H1 (cell line): ENCODE measurements at regions not wholly inside any gene's neighbourhood (a gene's known extent, or its start where the extent isn't known, plus 50 kb on each side); places are given as distances from the start of the nearest gene placed in this dataset.

Experiments
- CBX5 ChIP-seq: fragments of 300-800, 300-1000 bp; sonication (generic); IDR thresholded peaks from 2 replicates; pipeline ENCODE4 v1.7.1; 2016; ENCODE audit warnings: antibody characterized with exemption, low read length, low read depth
- HDAC6 ChIP-seq: IDR thresholded peaks from one replicate; pipeline ENCODE4 v1.7.1; 2012; ENCODE audit warnings: low read depth, mild to moderate bottlenecking, inconsistent platforms, low read length, moderate library complexity
- JUND ChIP-seq: IDR thresholded peaks from 2 replicates; pipeline ENCODE4 v1.6.1; 2011; ENCODE audit warnings: mild to moderate bottlenecking, improper control_type of control experiment, low read length
- NANOG ChIP-seq: IDR thresholded peaks from 2 replicates; pipeline ENCODE4 v1.6.1; 2011; ENCODE audit warnings: low read length, low read depth, mild to moderate bottlenecking, inconsistent platforms; ENCODE audit not compliant: insufficient read depth, poor library complexity, severe bottlenecking
- POU5F1 ChIP-seq: IDR thresholded peaks from 2 replicates; pipeline ENCODE4 v1.6.1; 2011; ENCODE audit warnings: low read depth, mild to moderate bottlenecking, low read length, moderate library complexity
- SUZ12 ChIP-seq: fragments of 200-600 bp; sonication (generic); IDR thresholded peaks from 2 replicates; pipeline ENCODE4 v1.6.1; 2012; ENCODE audit warnings: mild to moderate bottlenecking, inconsistent platforms, low read length, moderate library complexity, mixed read lengths
- TCF12 ChIP-seq: IDR thresholded peaks from 2 replicates; pipeline ENCODE4 v1.6.1; 2011; ENCODE audit warnings: low read depth, mild to moderate bottlenecking, low read length
- TEAD4 ChIP-seq: IDR thresholded peaks from 2 replicates; pipeline ENCODE4 v1.6.1; 2012; ENCODE audit warnings: low read depth, low read length, inconsistent platforms, mixed read lengths
- TF ChIP-seq, protein P1 (sequence below): fragments of 300-600 bp; sonication (generic); IDR thresholded peaks from 2 replicates; pipeline ENCODE4 v1.7.1; 2012; ENCODE audit warnings: low read length, moderate library complexity, mild to moderate bottlenecking, inconsistent platforms; ENCODE audit not compliant: insufficient replicate concordance
- TF ChIP-seq, protein P2 (sequence below): IDR thresholded peaks from 2 replicates; pipeline ENCODE4 v1.6.1; 2012; ENCODE audit warnings: low read length, inconsistent platforms

- TF ChIP-seq, protein P1, sequence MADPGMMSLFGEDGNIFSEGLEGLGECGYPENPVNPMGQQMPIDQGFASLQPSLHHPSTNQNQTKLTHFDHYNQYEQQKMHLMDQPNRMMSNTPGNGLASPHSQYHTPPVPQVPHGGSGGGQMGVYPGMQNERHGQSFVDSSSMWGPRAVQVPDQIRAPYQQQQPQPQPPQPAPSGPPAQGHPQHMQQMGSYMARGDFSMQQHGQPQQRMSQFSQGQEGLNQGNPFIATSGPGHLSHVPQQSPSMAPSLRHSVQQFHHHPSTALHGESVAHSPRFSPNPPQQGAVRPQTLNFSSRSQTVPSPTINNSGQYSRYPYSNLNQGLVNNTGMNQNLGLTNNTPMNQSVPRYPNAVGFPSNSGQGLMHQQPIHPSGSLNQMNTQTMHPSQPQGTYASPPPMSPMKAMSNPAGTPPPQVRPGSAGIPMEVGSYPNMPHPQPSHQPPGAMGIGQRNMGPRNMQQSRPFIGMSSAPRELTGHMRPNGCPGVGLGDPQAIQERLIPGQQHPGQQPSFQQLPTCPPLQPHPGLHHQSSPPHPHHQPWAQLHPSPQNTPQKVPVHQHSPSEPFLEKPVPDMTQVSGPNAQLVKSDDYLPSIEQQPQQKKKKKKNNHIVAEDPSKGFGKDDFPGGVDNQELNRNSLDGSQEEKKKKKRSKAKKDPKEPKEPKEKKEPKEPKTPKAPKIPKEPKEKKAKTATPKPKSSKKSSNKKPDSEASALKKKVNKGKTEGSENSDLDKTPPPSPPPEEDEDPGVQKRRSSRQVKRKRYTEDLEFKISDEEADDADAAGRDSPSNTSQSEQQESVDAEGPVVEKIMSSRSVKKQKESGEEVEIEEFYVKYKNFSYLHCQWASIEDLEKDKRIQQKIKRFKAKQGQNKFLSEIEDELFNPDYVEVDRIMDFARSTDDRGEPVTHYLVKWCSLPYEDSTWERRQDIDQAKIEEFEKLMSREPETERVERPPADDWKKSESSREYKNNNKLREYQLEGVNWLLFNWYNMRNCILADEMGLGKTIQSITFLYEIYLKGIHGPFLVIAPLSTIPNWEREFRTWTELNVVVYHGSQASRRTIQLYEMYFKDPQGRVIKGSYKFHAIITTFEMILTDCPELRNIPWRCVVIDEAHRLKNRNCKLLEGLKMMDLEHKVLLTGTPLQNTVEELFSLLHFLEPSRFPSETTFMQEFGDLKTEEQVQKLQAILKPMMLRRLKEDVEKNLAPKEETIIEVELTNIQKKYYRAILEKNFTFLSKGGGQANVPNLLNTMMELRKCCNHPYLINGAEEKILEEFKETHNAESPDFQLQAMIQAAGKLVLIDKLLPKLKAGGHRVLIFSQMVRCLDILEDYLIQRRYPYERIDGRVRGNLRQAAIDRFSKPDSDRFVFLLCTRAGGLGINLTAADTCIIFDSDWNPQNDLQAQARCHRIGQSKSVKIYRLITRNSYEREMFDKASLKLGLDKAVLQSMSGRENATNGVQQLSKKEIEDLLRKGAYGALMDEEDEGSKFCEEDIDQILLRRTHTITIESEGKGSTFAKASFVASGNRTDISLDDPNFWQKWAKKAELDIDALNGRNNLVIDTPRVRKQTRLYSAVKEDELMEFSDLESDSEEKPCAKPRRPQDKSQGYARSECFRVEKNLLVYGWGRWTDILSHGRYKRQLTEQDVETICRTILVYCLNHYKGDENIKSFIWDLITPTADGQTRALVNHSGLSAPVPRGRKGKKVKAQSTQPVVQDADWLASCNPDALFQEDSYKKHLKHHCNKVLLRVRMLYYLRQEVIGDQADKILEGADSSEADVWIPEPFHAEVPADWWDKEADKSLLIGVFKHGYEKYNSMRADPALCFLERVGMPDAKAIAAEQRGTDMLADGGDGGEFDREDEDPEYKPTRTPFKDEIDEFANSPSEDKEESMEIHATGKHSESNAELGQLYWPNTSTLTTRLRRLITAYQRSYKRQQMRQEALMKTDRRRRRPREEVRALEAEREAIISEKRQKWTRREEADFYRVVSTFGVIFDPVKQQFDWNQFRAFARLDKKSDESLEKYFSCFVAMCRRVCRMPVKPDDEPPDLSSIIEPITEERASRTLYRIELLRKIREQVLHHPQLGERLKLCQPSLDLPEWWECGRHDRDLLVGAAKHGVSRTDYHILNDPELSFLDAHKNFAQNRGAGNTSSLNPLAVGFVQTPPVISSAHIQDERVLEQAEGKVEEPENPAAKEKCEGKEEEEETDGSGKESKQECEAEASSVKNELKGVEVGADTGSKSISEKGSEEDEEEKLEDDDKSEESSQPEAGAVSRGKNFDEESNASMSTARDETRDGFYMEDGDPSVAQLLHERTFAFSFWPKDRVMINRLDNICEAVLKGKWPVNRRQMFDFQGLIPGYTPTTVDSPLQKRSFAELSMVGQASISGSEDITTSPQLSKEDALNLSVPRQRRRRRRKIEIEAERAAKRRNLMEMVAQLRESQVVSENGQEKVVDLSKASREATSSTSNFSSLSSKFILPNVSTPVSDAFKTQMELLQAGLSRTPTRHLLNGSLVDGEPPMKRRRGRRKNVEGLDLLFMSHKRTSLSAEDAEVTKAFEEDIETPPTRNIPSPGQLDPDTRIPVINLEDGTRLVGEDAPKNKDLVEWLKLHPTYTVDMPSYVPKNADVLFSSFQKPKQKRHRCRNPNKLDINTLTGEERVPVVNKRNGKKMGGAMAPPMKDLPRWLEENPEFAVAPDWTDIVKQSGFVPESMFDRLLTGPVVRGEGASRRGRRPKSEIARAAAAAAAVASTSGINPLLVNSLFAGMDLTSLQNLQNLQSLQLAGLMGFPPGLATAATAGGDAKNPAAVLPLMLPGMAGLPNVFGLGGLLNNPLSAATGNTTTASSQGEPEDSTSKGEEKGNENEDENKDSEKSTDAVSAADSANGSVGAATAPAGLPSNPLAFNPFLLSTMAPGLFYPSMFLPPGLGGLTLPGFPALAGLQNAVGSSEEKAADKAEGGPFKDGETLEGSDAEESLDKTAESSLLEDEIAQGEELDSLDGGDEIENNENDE: no peak
- TF ChIP-seq SUZ12 (no peak), TEAD4 (no peak), JUND (no peak), HDAC6 (no peak), POU5F1 (no peak), NANOG (no peak), CBX5 (no peak), TCF12 (no peak)
- TF ChIP-seq, protein P2, sequence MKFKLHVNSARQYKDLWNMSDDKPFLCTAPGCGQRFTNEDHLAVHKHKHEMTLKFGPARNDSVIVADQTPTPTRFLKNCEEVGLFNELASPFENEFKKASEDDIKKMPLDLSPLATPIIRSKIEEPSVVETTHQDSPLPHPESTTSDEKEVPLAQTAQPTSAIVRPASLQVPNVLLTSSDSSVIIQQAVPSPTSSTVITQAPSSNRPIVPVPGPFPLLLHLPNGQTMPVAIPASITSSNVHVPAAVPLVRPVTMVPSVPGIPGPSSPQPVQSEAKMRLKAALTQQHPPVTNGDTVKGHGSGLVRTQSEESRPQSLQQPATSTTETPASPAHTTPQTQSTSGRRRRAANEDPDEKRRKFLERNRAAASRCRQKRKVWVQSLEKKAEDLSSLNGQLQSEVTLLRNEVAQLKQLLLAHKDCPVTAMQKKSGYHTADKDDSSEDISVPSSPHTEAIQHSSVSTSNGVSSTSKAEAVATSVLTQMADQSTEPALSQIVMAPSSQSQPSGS: no peak
These were observed 480.0 kb upstream of the IZUMO3 start (continued) for GRCh38 chr9:25025686-25026085.
